Nucleus accumbens (tissue), 56 donors: ENCODE measurements at regions not wholly inside any gene's neighbourhood (a gene's known extent, or its start where the extent isn't known, plus 50 kb on each side); places are given as distances from the start of the nearest gene placed in this dataset.

Experiments used
- DNase-seq, 56 donors: peaks; one replicate each; lab custom pipeline; 2025; lab: John Stamatoyannopoulos, UW

- DNase-seq: no peak
Measured at GRCh38 chr5:30765227-30765626, 428.3 kb upstream of the CDH6 start.

- DNase-seq: no peak
Measured at GRCh38 chr5:30764704-30765103, 428.8 kb upstream of the CDH6 start.

GRCh38 chr5:30759731-30760130 lies 433.8 kb upstream of the CDH6 start:
- DNase-seq: no peak

- no peak for DNase-seq
Measured at GRCh38 chr5:30752015-30752414, 441.5 kb upstream of the CDH6 start.

- DNase-seq: no peak
Measured at GRCh38 chr5:30749971-30750370, 443.5 kb upstream of the CDH6 start.

- no peak for DNase-seq
Measured at GRCh38 chr5:30747412-30747811, 446.1 kb upstream of the CDH6 start.

- no peak for DNase-seq
Measured at GRCh38 chr5:30736669-30737068, 456.8 kb upstream of the CDH6 start.

- no peak for DNase-seq
Measured at GRCh38 chr5:30734118-30734517, 459.4 kb upstream of the CDH6 start.

- DNase-seq: no peak
Measured at GRCh38 chr5:30725073-30725472, 468.4 kb upstream of the CDH6 start.

- no peak for DNase-seq
Measured at GRCh38 chr5:30698217-30698616, 495.3 kb upstream of the CDH6 start.

GRCh38 chr5:30693326-30693725 lies 500.2 kb upstream of the CDH6 start:
- no peak for DNase-seq

- DNase-seq: no peak
Measured at GRCh38 chr5:30690931-30691330, 502.6 kb upstream of the CDH6 start.

- DNase-seq: no peak
Measured at GRCh38 chr5:30687461-30687860, 506.0 kb upstream of the CDH6 start.

- no peak for DNase-seq
Measured at GRCh38 chr5:30686530-30686929, 507.0 kb upstream of the CDH6 start.

GRCh38 chr5:30676223-30676840 lies 517.2 kb upstream of the CDH6 start:
- DNase-seq: no peak

- no peak for DNase-seq
Measured at GRCh38 chr5:30667293-30667692, 526.2 kb upstream of the CDH6 start.

GRCh38 chr5:30663536-30663935 lies 530.0 kb upstream of the CDH6 start:
- no peak for DNase-seq

GRCh38 chr5:30662373-30662772 lies 531.1 kb upstream of the CDH6 start:
- DNase-seq: no peak

GRCh38 chr5:30661730-30662129 lies 531.8 kb upstream of the CDH6 start:
- no peak for DNase-seq

- no peak for DNase-seq
Measured at GRCh38 chr5:30659417-30659816, 534.1 kb upstream of the CDH6 start.

- DNase-seq: no peak
Measured at GRCh38 chr5:30650311-30650710, 543.2 kb upstream of the CDH6 start.

- DNase-seq: no peak
Measured at GRCh38 chr5:30638899-30639298, 554.6 kb upstream of the CDH6 start.

GRCh38 chr5:30627945-30628344 lies 565.5 kb upstream of the CDH6 start:
- no peak for DNase-seq
